Common myeloid progenitor, CD34-positive (primary cell): ENCODE measurements at regions not wholly inside any gene's neighbourhood (a gene's known extent, or its start where the extent isn't known, plus 50 kb on each side); places are given as distances from the start of the nearest gene placed in this dataset.
A peak's percentile ranks its signal among the peaks of the same experiment; 100 is the strongest.

Source experiments
- CTCF ChIA-PET: fragments of 350-600 bp; sonication (Branson Sonifier 250); formaldehyde crosslinking; loops from one replicate; lab custom pipeline; 2021; ENCODE audit warnings: antibody characterized with exemption; lab: Charles Lee
- POLR2A ChIA-PET: fragments of 350-600 bp; sonication (Branson Sonifier 250); formaldehyde crosslinking; loops from one replicate; lab custom pipeline; 2021; ENCODE audit warnings: antibody characterized with exemption; lab: Charles Lee
- DNase-seq, 3 donors: peaks; one replicate each; pipeline versions ENCODE4 v3.0.0 to v3.0.0-alpha.2; 2013
- H3K27ac ChIP-seq, 2 experiments: 1 replicate in 1 of 2; 2 replicates in 1 of 2; pipeline ENCODE4 v1.7.0; 2013; ENCODE audit warnings: inconsistent platforms in 2 of 2, low read length in 2 of 2, mild to moderate bottlenecking in 2 of 2, low read depth in 1 of 2, moderate library complexity in 1 of 2; ENCODE audit not compliant: severe bottlenecking in 2 of 2, insufficient read depth in 1 of 2, poor library complexity in 1 of 2
- H3K27me3 ChIP-seq, 5 experiments: replicated peaks in 2 of 5; 1 replicate in 3 of 5; 2 replicates in 2 of 5; pipeline versions ENCODE4 v1.6.1 to v1.7.0; 2013; ENCODE audit warnings: low read length in 4 of 5, mild to moderate bottlenecking in 2 of 5, moderate library complexity in 2 of 5, inconsistent platforms in 1 of 5; ENCODE audit not compliant: insufficient read depth in 5 of 5, control insufficient read depth in 4 of 5
- H3K36me3 ChIP-seq, 4 experiments: 1 replicate in 2 of 4; 2 replicates in 2 of 4; pipeline versions ENCODE4 v1.6.1 to v1.7.0; 2013; ENCODE audit warnings: low read length in 3 of 4, control low read depth in 1 of 4, mild to moderate bottlenecking in 1 of 4; ENCODE audit not compliant: control insufficient read depth in 4 of 4, insufficient read depth in 4 of 4
- H3K4me1 ChIP-seq, 4 experiments: 1 replicate in 3 of 4; 2 replicates in 1 of 4; pipeline versions ENCODE4 v1.6.1 to v1.7.1; 2013; ENCODE audit warnings: low read length in 3 of 4, mild to moderate bottlenecking in 3 of 4, control low read depth in 1 of 4, inconsistent platforms in 1 of 4, moderate library complexity in 1 of 4; ENCODE audit not compliant: control insufficient read depth in 4 of 4, insufficient read depth in 4 of 4; ENCODE audit errors: control extremely low read depth in 1 of 4
- H3K4me3 ChIP-seq, 7 experiments: 1 replicate in 4 of 7; 2 replicates in 3 of 7; pipeline versions ENCODE4 v1.5.1 to v1.7.0; 2013; ENCODE audit warnings: mild to moderate bottlenecking in 7 of 7, low read length in 6 of 7, moderate library complexity in 6 of 7, inconsistent platforms in 2 of 7, low read depth in 2 of 7, control low read depth in 1 of 7; ENCODE audit not compliant: insufficient read depth in 4 of 7, control insufficient read depth in 1 of 7; ENCODE audit errors: extremely low read depth in 1 of 7
- H3K9me3 ChIP-seq, 5 experiments: 1 replicate in 4 of 5; 2 replicates in 1 of 5; pipeline versions ENCODE4 v1.6.1 to v1.7.1; 2013; ENCODE audit warnings: low read length in 4 of 5, mild to moderate bottlenecking in 2 of 5, inconsistent platforms in 1 of 5, low read depth in 1 of 5, moderate library complexity in 1 of 5; ENCODE audit not compliant: control insufficient read depth in 4 of 5, insufficient read depth in 2 of 5; ENCODE audit errors: control extremely low read depth in 1 of 5
- WGBS: methylation state at CpG from one replicate; pipeline ENCODE4 v1.1.5; 2013; ENCODE audit not compliant: insufficient coverage; 5-methylcytosine and 5-hydroxymethylcytosine counted together

DNA sequence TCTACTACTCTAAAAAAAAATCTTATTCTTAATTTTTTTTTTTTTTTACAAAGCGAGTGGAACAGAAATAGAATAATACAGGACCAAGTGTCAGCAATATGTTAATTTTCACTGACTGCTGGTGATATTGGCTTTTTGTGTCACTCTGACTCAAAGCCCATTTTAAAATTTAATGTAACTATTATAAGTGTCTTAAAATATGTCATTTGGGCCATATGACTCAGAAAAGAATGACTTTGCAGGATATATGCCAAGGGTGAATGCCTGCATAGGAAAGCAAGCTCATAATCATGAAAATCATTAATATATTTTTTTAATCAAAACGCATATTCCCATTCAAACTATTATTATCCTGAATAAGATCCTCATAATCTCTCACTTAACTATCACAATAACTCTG lies 149.2 kb downstream of the GNAT3 start:
- DNase-seq = peak in 2 of 3 donors; percentile 36 to 41
- Histone ChIP-seq H3K9me3 (peaks cover 0 to 5% (median 0%) of the 10 kb centered on the region in 5 experiments), H3K27ac (no peak overlapping the region), H3K27me3 (no peaks in the 10 kb centered on the region), H3K4me3 (no peak overlapping the region), H3K4me1 (no peaks in the 10 kb centered on the region), H3K36me3 (no peaks in the 10 kb centered on the region)
- POLR2A ChIA-PET = interaction anchor here (0.6 kb wide), 1 partner anchor 36 kb away, joined by 3 read pairs; no protein-coding TSS in a partner anchor
- CTCF ChIA-PET = no interaction called here
- 100% methylated on average over 1 of the region's 2 CpGs for WGBS

DNA sequence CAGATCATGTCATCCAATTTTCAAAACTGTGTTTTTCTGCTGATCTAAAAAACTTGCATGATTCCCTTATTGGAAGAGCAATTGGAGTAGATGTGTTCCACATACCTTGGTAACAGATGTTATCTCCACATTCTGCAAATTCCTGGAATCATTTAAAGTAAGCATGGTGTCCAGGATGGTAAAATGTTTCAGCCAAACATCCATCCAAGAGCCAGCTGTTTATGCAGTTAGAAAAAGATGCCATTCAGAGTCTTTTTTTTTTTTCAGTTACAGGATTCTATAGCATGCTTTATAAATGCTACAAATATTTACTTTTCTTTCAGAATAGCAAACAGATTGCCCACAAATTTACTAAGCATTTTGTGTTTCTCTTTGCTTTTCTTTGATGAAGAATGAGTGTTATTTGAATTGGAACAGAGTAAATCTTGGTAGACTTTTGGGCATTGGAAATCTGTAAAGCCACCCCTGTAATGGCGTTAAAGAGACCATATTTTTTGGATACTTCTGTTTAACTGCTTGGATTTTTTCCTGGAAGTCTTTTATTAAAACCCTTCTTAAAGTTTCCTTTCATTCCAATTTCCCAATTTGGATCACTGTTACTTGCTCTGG lies 149.8 kb downstream of the GNAT3 start:
- ChIA-PET POLR2A (no interaction called here), CTCF (no interaction called here)
- H3K27ac ChIP-seq = no peak overlapping the region
- peaks cover 0 to 5% (median 0%) of the 10 kb centered on the region in 5 experiments for H3K9me3 ChIP-seq
- H3K27me3 ChIP-seq = no peaks in the 10 kb centered on the region
- DNase-seq = no peak
- H3K4me1 ChIP-seq = no peaks in the 10 kb centered on the region
- no peak overlapping the region for H3K4me3 ChIP-seq
- H3K36me3 ChIP-seq = no peaks in the 10 kb centered on the region
- WGBS = no CpG with 5 or more reads among the region's 1 CpG

- no peak overlapping the region for H3K27ac ChIP-seq
- no peak overlapping the region for H3K4me3 ChIP-seq
- no peaks in the 10 kb centered on the region for H3K9me3 ChIP-seq
- H3K27me3 ChIP-seq = no peaks in the 10 kb centered on the region
- no peaks in the 10 kb centered on the region for H3K4me1 ChIP-seq
- no peaks in the 10 kb centered on the region for H3K36me3 ChIP-seq
- POLR2A ChIA-PET = no interaction called here
- 100% methylated on average over 2 of the region's 2 CpGs for WGBS
- no peak for DNase-seq
- CTCF ChIA-PET = interaction anchor here (1.8 kb wide), 1 partner anchor 9 kb away, joined by 5 read pairs; no protein-coding TSS in a partner anchor
Measured at GRCh38 chr7:80359476-80359875, 152.4 kb downstream of the GNAT3 start.

- H3K4me1 ChIP-seq = no peaks in the 10 kb centered on the region
- H3K27ac ChIP-seq = no peak overlapping the region
- WGBS = no CpG with 5 or more reads among the region's 3 CpGs
- no peak for DNase-seq
- ChIA-PET POLR2A (no interaction called here), CTCF (interaction anchor here (1.8 kb wide), 1 partner anchor 8 kb away, joined by 5 read pairs; no protein-coding TSS in a partner anchor)
- no peak overlapping the region for H3K4me3 ChIP-seq
- no peaks in the 10 kb centered on the region for H3K36me3 ChIP-seq
- H3K9me3 ChIP-seq = no peaks in the 10 kb centered on the region
- H3K27me3 ChIP-seq = no peaks in the 10 kb centered on the region
Measured at GRCh38 chr7:80359029-80359428, 152.8 kb downstream of the GNAT3 start.

DNA sequence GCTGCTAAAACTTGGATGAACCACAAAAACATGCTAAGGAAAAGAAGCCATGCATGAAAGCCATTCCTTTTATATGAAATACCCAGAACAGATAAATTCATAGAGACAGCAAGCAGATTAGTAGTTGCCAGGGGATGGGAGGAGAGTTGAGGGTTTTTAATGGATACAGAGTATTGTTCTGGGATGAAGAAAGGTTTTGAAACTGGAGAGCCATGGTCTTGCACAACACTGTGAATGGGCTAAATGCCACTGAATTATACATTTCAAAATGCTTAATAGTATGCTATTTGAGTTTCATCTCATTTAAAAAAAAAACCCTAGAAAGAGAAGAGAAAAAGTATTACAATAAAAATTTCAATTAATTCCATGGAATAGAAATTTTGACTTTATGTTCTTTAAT lies 154.3 kb downstream of the GNAT3 start:
- ChIA-PET POLR2A (no interaction called here), CTCF (no interaction called here)
- Histone ChIP-seq H3K4me1 (no peaks in the 10 kb centered on the region), H3K27me3 (no peaks in the 10 kb centered on the region), H3K36me3 (no peaks in the 10 kb centered on the region), H3K9me3 (no peaks in the 10 kb centered on the region), H3K27ac (no peak overlapping the region), H3K4me3 (no peak overlapping the region)
- no peak for DNase-seq

DNA sequence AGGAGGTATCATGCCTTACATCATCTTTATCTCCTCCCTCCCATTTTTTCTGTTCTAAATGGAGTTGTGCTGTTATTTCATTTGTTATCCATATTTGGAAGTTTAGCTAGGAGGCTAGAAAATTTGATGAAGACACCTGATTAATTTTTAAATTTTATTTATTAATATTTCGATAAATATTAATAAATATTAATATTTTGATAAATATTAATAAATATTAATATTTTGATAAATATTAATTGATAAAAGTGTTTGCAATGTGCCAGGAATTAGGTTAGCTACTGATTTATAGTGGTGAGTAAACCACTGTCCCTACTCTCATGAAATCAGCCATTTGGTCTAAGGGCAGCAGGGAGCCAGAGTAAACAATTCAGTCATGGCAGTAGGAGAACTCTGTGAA lies 161.4 kb downstream of the GNAT3 start:
- H3K4me1 ChIP-seq = no peaks in the 10 kb centered on the region
- ChIA-PET CTCF (interaction anchor here (0.6 to 1.5 kb wide), 2 partner anchors 9 to 1358 kb away, joined by 3 to 5 read pairs; no protein-coding TSS in a partner anchor), POLR2A (no interaction called here)
- WGBS = no CpG with 5 or more reads among the region's 1 CpG
- no peak overlapping the region for H3K27ac ChIP-seq
- H3K9me3 ChIP-seq = no peaks in the 10 kb centered on the region
- H3K27me3 ChIP-seq = no peaks in the 10 kb centered on the region
- DNase-seq = no peak
- H3K4me3 ChIP-seq = no peak overlapping the region
- H3K36me3 ChIP-seq = no peaks in the 10 kb centered on the region

DNA sequence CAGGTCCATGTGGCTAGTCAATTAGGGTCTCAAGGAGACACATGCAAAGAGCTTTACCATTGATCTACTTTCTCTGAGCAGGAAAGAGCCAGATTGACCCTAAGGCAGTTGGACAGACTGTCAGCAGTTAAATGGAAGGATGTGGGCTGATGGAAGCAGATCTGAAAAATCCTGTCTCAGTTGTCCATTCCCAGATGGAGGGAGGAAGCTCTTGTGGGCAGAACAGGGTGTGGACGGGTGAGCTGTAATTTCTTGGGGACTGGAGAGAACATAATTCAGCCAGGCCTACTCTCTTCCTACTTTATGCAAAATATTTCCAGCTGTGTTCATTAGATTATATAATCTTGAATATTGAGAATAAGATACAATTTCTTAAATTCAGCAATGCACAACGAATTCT lies 163.6 kb downstream of the GNAT3 start:
- POLR2A ChIA-PET = interaction anchor here (0.6 kb wide), 1 partner anchor 68 kb away, joined by 3 read pairs; no protein-coding TSS in a partner anchor

More for the DNA sequence above, 163.6 kb downstream of the GNAT3 start:
- H3K27me3 ChIP-seq = no peaks in the 10 kb centered on the region
- H3K9me3 ChIP-seq = no peaks in the 10 kb centered on the region
- no peaks in the 10 kb centered on the region for H3K36me3 ChIP-seq
- CTCF ChIA-PET = interaction anchor here (1.5 kb wide), 1 partner anchor 287 kb away, joined by 4 read pairs; no protein-coding TSS in a partner anchor
- no peak overlapping the region for H3K27ac ChIP-seq
- no peak overlapping the region for H3K4me3 ChIP-seq
- DNase-seq = no peak
- WGBS = no CpG with 5 or more reads among the region's 2 CpGs
- no peaks in the 10 kb centered on the region for H3K4me1 ChIP-seq
